Spinal cord (tissue), 10 donors: ENCODE measurements at regions not wholly inside any gene's neighbourhood (a gene's known extent, or its start where the extent isn't known, plus 50 kb on each side); places are given as distances from the start of the nearest gene placed in this dataset. TPM values are rescaled to one million over a fixed set of nuclear protein-coding genes. Genes with fewer than 3 reads are reported as not detected.
"Not testable (repeated sequence)": the region's sequence is repeated elsewhere in the genome, so short reads cannot be mapped to it uniquely, and the experiment has no call there.

Experiments
- DNase-seq, 6 donors: peaks; one replicate each; pipeline versions ENCODE4 v3.0.0 to v3.0.0-alpha.2; 2013 to 2015; ENCODE audit warnings: low spot score in 6 of 6, low read depth in 4 of 6
- H3K27ac ChIP-seq: one replicate; pipeline ENCODE4 v1.5.1; 2013; ENCODE audit warnings: low read depth, low read length, control low read depth
- H3K27me3 ChIP-seq: one replicate; pipeline ENCODE4 v1.6.1; 2013; ENCODE audit warnings: low read length; ENCODE audit not compliant: control insufficient read depth, insufficient read depth
- H3K36me3 ChIP-seq: one replicate; pipeline ENCODE4 v1.6.1; 2013; ENCODE audit warnings: low read length; ENCODE audit not compliant: control insufficient read depth, insufficient read depth
- H3K4me1 ChIP-seq: one replicate; pipeline ENCODE4 v1.6.1; 2013; ENCODE audit warnings: low read length; ENCODE audit not compliant: control insufficient read depth, insufficient read depth
- H3K4me3 ChIP-seq: one replicate; pipeline ENCODE4 v1.5.1; 2013; ENCODE audit warnings: low read depth, low read length, control low read depth
- H3K9me3 ChIP-seq: one replicate; pipeline ENCODE4 v1.6.1; 2013; ENCODE audit warnings: low read length; ENCODE audit not compliant: control insufficient read depth, insufficient read depth
- WGBS: methylation state at CpG from one replicate; pipeline ENCODE4 v1.1.5; 2013; ENCODE audit warnings: missing lambda C conversion rate; ENCODE audit not compliant: insufficient coverage; 5-methylcytosine and 5-hydroxymethylcytosine counted together
- small RNA-seq: library from RNA; depleted of rRNA; stranded (forward); fragments of <200 nt; gene quantifications from one replicate; pipeline ENCODE3, GENCODE V24; 2014; ENCODE audit warnings: low replicate concordance
- donor health status: healthy.

GRCh38 chr15:30262142-30262460 is 127.2 kb downstream of the GOLGA8T start:
- not testable (repeated sequence) for H3K27ac ChIP-seq, H3K9me3 ChIP-seq, H3K36me3 ChIP-seq, H3K4me3 ChIP-seq, H3K27me3 ChIP-seq, DNase-seq, H3K4me1 ChIP-seq
- no CpG with 5 or more reads among the region's 14 CpGs for WGBS

- WGBS: no CpG with 5 or more reads among the region's 4 CpGs
- not testable (repeated sequence) for H3K9me3 ChIP-seq, DNase-seq, H3K4me1 ChIP-seq, H3K36me3 ChIP-seq, H3K4me3 ChIP-seq, H3K27me3 ChIP-seq, H3K27ac ChIP-seq
Measured at GRCh38 chr15:30264000-30264399, 129.1 kb downstream of the GOLGA8T start.

GRCh38 chr15:30295150-30295844 is 98.0 kb downstream of the CHRFAM7A start:
- no CpG with 5 or more reads among the region's 14 CpGs for WGBS
- DNase-seq, H3K4me3 ChIP-seq, H3K36me3 ChIP-seq, H3K9me3 ChIP-seq, H3K27ac ChIP-seq, H3K27me3 ChIP-seq, H3K4me1 ChIP-seq: not testable (repeated sequence)

- not testable (repeated sequence) for H3K4me3 ChIP-seq, DNase-seq
- WGBS: no CpG with 5 or more reads among the region's 3 CpGs
Measured at GRCh38 chr15:30303968-30304367, 89.4 kb downstream of the CHRFAM7A start.

More at GRCh38 chr15:30303968-30304367, 89.4 kb downstream of the CHRFAM7A start:
- H3K27me3 ChIP-seq, H3K36me3 ChIP-seq, H3K27ac ChIP-seq, H3K4me1 ChIP-seq, H3K9me3 ChIP-seq: not testable (repeated sequence)

Small RNAs in the stretch of these regions (small RNA-seq; reads per million reads assigned to genes)
- gene RNU6-17P: not detected
